ENCODE measurements at regions not wholly inside any gene's neighbourhood (a gene's known extent, or its start where the extent isn't known, plus 50 kb on each side); places are given as distances from the start of the nearest gene placed in this dataset.

DNA sequence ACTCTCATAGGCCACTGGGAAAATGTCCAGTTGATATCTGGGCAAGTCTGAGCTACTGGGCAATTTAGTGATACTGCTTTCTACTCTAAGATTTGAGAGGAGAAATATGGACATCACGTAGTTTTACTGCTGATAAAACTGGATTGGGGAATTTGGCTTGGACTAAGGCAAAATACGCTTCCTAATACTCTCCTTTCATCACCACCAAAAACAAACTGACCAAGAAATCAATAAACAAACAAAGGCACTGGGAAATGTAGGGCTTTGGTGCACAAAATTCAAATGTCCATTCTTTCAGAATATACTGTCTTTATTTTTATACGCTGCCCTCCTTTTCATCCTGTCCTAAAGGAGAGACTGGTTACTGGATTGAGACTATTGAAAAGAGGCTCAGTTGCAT, 145.1 kb upstream of the SP8 start:
- DNase-seq = no peak
- in situ Hi-C loops (cut with MboI; ENCODE audit: low pct_unique_long_range_greater_than_20kb, low sequenced_read_pairs) = no loop called here

DNA sequence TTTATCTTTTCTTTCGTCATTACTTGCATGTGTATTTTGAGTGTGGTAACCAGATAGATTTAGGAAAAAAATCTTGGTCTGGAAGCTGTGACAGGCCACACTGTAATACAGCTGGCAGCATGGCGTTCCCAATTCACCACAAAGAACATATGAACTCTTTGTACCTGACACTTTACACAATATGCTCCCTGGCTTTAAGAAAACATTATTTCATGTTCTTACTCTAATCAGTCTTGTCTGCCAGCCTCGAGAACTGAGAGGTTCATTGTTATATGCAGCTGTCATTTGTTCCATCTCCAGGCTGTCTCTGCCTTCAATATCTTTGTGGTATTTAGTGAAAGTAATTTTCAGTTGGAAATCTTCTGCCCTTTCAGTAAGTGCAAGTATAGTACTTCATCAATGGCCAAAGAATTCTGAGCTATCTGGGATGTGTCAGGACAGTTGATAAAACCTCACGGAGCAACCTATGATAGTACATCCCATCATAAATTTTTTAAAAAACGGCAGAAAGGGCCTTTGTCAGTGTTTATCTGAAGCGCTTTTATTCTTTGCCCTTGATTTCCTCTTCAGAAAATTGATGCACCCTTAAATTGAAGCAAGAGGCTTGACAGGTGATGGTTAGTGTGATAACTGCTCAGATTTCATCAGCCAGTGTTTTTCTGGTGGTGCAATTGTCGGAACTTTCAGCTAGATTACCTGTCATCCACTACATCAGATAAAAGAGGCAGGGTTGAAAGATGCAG, 146.3 kb upstream of the SP8 start:
- DNase-seq = no peak
- in situ Hi-C loops (cut with MboI; ENCODE audit: low pct_unique_long_range_greater_than_20kb, low sequenced_read_pairs) = no loop called here

DNA sequence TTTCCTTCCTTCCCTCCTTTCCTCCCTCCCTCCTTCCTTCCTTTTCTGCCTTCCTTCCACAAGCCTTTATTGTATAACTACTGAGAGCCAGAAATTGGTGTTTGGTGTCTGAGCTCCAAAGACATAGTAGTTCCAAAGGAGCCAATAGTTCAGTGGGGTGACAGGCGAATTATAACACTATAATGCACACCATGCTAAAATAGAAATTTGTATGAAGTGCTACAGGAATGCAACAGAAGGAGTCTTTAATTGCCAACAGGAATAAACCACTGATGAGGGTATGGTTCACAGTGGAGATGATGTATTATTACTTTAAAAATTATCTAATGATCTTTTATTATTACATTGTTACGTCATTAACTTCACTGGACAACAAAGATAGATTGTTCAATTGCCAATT, 158.8 kb upstream of the SP8 start:
- in situ Hi-C loops (cut with MboI; ENCODE audit: low pct_unique_long_range_greater_than_20kb, low sequenced_read_pairs) = no loop called here
- no peak for DNase-seq

DNA sequence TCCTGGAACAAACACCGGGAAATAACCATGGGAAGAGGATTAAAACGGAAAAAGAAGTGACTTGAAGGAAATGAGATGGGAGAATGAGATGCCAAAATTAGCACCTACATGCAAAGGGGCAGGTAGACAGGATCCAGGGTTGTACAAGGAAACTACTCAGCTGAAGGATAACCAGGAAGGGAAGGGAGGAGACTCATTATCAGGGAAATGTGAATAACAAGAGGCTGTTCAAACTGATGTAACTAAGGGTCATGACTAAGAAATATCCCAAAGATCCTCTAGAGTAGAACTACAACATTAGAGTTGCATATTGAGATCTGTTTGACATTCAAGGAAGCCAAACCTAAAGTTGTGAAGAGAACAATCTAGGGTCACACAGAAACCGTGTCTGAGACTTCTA, 166.2 kb upstream of the SP8 start:
- in situ Hi-C loops (cut with MboI; ENCODE audit: low pct_unique_long_range_greater_than_20kb, low sequenced_read_pairs) = no loop called here

DNA sequence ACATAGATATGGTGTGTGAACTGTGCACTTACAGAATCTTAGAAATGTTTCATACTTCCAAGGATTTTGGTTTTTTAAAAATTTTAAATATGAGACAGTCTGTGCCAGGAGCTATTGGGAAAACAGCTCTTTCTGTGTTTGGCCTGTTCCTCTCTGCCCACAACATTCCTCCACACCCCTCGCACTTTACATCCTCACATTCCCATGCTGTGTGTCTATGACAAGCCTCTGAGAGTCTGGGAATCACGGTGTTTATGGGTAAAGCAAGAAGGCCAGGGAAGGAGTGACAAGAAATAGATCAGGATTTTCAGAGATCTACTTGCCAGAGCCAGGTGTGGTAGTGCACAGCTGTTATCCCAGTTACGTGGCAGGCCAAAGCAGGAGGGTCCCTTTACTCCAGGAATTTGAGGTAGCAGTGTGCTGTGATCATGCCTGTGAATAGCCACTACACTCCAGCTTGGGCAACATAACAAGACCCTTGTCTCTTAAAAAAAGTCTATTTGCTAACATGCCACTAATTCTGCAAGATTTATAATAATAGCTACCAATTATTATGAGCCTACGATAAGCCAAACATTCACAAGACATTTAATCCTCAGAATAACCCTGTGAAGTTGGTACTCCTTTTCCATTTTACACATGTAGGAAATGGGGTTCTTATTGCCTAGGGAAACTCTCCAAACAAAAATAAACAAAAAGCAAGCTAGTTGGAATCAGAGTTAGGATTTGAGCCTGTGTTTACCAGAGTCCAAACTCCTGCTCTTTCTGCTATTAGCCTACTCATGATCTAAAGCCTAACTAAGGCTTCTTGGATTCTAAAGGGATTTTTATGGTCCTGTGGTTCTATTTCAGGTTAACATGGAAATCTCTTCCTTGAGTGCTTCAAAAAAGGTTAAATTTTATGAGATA, 168.3 kb upstream of the SP8 start:
- no peak for DNase-seq
- in situ Hi-C loops (cut with MboI; ENCODE audit: low pct_unique_long_range_greater_than_20kb, low sequenced_read_pairs) = no loop called here

More for the DNA sequence above, 166.2 kb upstream of the SP8 start:
- no peak for DNase-seq

DNA sequence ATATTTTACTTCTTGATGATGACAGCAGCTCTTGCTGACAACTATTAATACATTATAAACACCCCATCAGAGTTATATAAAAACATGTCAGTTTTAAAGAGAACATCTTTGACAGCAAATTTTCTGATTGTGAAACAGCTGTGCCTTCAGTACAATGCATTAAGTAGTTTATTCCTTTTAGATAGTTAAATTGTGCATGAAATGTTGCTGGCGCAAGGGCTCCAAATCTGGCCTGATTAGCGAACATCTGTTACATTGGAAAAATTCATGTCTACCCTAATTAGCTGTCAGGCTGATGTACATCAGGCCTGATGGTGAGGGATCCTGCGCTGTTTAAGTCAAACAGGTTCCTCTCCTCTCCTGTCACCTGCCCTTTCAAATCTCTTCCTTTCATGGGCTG, 171.9 kb upstream of the SP8 start:
- in situ Hi-C loops (cut with MboI; ENCODE audit: low pct_unique_long_range_greater_than_20kb, low sequenced_read_pairs) = no loop called here
- no peak for DNase-seq

DNA sequence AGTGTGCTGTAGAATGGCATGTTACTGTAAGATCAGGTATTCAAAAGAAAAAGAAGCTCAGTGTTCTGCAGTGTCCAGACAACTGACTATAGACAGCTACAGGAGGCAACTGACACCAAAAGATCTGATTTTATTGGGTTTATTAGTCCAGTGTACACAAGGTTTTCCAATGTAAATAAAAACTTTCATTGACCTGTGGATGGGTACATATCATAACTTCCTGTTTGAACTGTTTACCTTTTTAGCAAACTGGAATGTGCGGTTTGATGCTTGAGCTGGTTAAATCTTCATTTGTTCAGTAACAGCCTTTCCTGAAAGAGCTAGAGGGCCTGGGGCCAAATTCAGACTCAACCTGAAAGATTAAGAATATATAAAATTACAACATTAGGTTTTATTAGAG, 172.6 kb upstream of the SP8 start:
- no peak for DNase-seq

DNA sequence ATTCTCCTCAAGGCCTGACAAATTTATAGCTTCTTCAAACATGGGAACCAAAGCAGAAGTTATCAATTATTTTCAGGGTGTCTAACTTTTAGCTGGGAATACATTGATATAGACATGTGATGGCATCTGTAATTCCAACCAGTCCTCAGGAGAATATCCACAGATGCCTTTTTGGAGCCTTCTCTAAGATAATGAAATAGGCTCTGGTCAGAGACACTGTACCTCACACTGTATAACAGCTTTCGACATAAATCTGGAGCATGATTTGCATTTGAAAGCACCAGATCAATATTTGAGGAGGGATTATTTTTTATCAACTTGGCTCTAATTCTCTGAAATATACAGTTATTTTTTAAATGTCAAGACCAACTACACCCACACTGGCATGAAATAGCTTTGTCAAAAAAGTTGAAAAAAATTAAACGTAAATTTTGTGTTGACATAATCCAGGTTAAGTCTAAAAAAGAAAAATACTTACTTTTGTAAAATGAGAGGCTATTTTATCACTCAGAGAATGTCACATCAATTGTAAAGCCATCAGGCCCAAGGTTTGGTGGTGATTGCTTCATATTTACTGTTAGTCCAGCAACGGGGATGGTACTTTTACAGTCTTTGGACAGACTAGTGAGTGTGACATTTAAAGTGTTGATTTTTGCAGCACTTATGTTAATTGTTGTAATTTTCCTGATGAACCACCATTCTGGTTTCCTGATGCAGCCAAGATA, 177.0 kb upstream of the SP8 start:
- in situ Hi-C loops (cut with MboI; ENCODE audit: low pct_unique_long_range_greater_than_20kb, low sequenced_read_pairs) = no loop called here
- no peak for DNase-seq

More for the DNA sequence above, 172.6 kb upstream of the SP8 start:
- in situ Hi-C loops (cut with MboI; ENCODE audit: low pct_unique_long_range_greater_than_20kb, low sequenced_read_pairs) = no loop called here

DNA sequence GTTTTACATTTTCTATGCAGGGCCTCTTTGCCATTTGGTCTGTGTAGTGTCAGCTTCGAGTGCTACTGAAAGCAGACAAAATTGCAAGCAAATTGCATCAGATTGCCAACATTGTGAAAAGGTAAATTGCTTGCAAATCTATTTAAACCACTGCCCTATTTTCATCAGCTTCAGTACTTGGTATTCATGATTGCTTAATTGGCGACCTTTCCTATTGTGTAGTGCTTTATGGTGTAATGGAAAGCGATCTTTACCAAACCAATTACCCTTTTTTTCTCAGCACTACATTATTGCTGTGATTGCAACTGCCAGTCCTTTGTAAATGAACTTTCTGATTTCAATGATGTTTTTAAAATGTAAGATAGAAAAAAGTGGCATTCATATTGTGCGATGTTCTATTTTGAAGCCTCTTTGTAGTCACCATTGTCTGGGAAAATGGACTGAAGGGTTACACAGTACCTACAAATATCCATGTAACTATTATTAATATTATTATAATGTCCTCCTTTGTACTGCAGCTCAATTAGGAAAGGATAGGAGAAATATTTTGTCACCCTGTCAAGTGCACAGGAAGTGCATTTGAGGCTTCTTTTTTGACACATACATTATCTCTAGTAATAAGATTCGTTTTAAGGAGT, 177.7 kb upstream of the SP8 start:
- no peak for DNase-seq
- in situ Hi-C loops (cut with MboI; ENCODE audit: low pct_unique_long_range_greater_than_20kb, low sequenced_read_pairs) = no loop called here

DNA sequence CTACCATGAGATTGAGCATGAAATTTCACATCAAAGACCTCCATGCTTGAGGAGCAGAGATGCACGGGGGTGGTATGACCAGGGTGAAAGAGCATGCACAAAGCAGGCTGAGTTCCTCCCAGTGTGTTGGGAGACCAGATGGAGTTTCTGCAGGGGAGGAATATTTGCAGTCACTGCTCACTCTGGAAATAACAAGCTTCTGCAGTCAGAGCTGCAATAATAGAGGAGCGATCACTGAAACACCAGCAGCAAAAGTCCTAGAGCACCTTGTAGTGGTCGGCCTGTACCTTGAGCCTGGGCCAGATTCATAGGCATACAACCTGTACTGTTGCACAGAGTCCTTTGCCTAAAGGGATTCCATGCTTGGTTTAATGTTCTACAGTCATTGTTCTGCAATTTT, 184.5 kb upstream of the SP8 start:
- in situ Hi-C loops (cut with MboI; ENCODE audit: low pct_unique_long_range_greater_than_20kb, low sequenced_read_pairs) = no loop called here
- DNase-seq = no peak

DNA sequence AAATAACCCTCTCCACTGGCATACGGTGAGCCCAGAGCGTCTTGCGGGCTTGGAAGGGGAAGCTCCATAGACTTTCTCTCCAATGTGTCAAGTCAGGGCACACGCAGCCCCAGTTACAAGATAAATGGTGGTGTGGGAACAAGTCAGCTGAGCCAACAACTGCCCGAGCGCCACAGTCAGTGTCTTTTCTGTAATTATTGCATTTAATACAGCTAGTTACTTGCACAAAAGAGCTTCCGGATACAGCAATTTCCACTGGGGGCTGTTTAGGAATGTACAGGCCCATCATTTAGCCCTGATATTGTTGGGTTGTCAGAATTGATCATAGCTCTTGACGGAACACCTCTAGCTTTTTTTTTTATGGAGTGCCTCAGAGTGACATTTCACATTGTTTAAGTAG, 193.5 kb upstream of the SP8 start:
- no peak for DNase-seq
- in situ Hi-C loops (cut with MboI; ENCODE audit: low pct_unique_long_range_greater_than_20kb, low sequenced_read_pairs) = no loop called here

DNA sequence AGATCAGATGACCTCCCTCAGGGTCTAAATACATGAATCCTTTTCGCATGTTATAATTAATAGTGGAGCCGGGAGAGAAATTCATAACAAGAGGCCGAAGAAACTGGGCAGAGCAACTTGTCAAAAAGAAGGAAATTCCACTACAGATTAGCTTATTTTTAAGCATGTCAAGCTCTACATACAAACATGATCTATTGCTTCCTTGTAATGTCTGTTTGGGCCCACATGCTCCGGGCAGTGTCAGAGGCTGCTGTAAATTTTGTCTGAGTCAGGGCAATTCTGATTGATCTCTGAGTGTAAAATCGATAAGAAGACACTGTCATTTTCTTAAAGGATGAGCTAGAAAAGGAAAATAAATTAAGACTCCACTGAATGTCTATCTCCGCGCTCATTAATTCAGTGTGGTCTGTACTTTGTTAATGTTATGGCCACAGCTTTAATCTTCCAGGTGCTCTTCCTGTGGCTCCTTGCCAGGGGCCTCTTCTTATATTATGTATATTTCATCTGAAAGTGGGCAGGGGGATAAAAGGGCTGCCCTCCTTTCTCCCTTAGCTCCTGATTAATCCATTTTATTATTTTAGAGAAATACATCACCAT, 194.1 kb upstream of the SP8 start:
- no peak for DNase-seq
- in situ Hi-C loops (cut with MboI; ENCODE audit: low pct_unique_long_range_greater_than_20kb, low sequenced_read_pairs) = no loop called here

DNA sequence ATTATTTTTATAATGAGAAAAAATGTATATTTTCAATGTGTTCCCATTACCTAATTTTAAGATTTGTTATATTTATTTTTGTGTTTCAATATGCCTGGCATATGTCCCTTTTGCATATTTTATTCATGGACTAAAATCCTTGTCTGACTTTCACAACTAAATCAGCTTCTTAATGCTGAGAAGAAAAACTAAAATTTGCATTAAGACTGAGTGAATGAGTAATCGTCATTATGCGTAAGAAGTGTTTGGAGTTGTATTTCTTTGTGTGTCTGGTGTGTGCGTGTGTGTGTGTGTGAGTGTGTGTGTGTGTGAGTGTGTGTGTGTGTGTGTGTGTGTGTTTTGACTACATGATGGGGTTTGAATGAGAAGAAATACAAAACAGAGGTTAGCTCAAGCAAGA, 201.7 kb upstream of the SP8 start:
- no peak for DNase-seq
- in situ Hi-C loops (cut with MboI; ENCODE audit: low pct_unique_long_range_greater_than_20kb, low sequenced_read_pairs) = no loop called here

DNA sequence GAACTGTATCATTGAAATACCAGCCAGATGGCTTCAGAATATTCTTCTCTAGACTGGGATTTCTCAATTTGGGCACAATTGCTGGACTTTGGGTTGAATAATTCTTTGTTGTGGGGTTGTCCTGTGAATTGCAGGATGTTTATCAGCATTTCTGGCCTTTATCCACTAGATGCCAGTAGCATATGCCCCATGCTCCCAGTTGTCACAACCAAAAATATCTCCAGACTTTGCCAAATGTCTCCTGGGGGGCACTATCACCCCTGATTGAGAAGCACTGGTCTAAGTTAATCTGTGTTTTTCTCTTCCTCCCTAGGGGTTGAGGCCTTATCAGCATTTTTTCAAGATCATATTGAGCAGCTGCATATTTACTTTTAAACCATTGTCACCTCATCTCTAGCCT, 204.9 kb upstream of the SP8 start:
- DNase-seq = no peak
- in situ Hi-C loops (cut with MboI; ENCODE audit: low pct_unique_long_range_greater_than_20kb, low sequenced_read_pairs) = no loop called here

DNA sequence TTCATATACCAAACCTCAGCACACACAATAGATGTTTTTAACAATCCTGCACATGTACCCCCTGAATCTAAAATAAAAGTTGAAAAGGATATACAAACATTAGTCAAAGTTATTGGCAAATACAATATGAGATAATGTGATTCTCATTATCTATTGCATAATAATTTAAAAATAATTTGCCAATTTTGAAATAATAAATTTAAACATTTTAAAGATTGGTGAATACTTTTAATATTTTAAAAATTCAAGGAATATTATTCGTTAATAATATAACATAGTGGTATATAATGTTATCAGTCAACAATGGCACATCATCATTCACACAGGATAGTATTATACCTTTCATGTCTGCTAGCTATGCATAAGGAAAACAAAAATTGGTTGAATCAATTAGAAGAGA, 207.0 kb upstream of the SP8 start:
- DNase-seq = no peak
- in situ Hi-C loops (cut with MboI; ENCODE audit: low pct_unique_long_range_greater_than_20kb, low sequenced_read_pairs) = no loop called here

DNA sequence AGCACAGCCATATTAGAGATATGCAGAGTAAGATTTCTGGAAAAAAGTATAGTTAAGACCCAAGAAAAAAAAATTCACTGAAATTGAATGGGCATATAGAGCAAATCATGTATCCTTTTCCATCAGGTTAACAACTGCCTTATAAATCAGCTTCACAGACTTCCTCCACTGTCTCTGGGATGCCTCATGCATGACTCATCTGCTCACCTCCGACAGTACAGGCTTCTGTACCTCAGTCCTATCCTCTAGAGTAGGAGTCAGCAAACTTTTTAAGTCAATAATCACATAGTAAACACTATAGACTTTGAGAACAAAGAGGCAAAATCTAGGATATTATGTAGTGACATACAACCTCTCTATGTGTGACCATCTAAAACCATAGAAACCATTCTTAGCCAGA, 211.6 kb upstream of the SP8 start:
- in situ Hi-C loops (cut with MboI; ENCODE audit: low pct_unique_long_range_greater_than_20kb, low sequenced_read_pairs) = no loop called here
- no peak for DNase-seq

DNA sequence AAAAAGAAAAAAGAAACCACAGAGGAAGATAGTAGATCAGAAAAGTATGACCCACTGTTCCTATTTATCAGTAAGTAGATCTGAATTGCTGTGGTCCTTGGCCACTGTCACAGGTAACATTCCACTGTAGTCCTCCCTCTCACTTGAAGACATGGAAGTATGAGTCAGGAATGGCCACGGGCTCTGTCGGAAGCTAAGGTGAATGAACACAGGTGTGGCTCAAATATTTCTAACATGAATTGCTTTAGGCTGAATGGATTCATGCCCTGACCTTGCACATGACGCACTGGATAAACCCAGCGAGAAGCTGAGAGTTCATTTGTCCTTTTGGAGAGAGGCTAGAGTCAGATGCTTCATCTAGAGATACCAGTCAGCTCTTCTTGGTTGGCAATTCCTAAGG, 224.5 kb upstream of the SP8 start:
- DNase-seq = no peak
- in situ Hi-C loops (cut with MboI; ENCODE audit: low pct_unique_long_range_greater_than_20kb, low sequenced_read_pairs) = no loop called here

DNA sequence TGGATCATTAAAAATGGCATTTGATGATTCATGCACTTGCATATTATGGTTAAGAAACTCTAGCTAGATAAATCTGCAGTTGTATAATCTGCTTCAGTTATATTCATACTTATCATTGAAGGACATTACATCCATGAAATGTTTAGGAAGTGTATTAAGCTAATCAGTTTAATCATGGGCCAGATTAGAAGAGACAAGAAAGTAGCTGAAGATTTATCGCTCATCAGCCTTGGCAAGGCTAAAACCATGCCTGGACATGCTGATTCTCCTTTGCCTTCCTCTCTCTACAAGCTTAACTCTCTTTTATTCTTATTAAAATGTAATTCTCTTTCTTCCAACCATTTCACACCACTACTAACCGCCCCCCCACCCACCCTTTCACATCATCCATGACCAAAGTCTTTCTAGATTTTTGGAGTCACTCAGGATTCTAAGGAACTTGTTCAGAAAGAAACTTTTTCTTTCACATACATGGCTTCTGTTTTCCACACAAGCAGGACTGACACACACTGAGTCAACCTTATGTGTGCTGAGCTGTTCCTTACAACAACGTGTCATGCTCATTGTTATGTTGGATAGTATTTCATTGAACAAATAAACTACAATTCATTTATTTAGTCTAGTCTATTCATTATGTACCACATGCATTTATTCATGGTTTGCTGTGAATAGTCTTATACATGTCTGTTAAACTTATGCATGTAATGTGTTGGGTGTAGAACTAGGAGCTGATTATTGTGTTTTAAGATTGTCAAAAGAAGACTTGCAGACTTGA, 227.3 kb upstream of the SP8 start:
- in situ Hi-C loops (cut with MboI; ENCODE audit: low pct_unique_long_range_greater_than_20kb, low sequenced_read_pairs) = no loop called here
- DNase-seq = no peak

DNA sequence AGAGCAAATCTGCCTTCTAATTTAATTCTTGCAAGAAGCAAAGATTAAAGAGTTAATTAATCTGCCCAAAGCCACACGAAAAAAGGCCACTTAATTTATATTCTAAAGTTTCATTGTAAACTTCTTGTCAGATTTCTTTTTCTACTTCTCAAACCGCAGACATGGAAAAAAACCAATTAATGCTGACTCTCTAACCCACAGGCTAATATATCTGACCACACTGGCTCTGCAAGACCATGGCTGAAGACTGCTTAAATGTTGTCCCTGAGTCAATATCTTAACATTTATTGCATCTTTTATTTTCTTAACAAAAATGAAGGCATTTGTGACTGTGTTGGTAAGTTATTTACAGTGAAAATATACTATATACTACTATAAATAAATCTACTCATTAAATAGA, 234.0 kb upstream of the SP8 start:
- in situ Hi-C loops (cut with MboI; ENCODE audit: low pct_unique_long_range_greater_than_20kb, low sequenced_read_pairs) = no loop called here
- DNase-seq = no peak

Measured in KBM-7 (cell line).